Endometrium (tissue), 2 donors: ENCODE measurements at regions not wholly inside any gene's neighbourhood (a gene's known extent, or its start where the extent isn't known, plus 50 kb on each side); places are given as distances from the start of the nearest gene placed in this dataset.

ENCODE experiments used
- FAIRE-seq: peaks from 2 replicates; lab custom pipeline; 2012; peaks lifted over from hg19 to GRCh38; lab: Jason Lieb, UNC
- donor health status: control.
- donor health status: control.

GRCh38 chr2:239619369-239619768 lies 218.5 kb upstream of the HDAC4 start:
- no peak for FAIRE-seq

DNA sequence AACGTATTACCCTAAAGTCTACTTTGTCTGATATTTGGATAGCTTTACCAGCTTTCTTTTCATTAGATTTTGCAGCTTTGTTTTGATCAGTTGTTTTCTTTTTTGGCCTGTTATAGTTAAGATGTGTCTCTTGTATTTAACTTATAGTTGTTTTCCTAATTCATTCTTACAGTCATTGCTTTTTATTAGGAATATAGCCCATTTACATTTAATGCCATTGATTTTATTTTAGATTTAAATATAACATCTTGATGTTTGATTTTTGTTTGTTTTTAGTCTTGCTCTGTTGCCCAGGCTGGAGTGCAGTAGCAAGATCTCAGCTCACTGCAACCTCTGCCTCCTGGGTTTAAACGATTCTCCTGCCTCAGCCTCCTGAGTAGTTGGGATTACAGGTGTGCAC lies 215.9 kb upstream of the HDAC4 start:
- no peak for FAIRE-seq

GRCh38 chr2:239612133-239612532 lies 211.3 kb upstream of the HDAC4 start:
- FAIRE-seq = no peak

GRCh38 chr2:239611222-239611795 lies 210.5 kb upstream of the HDAC4 start:
- no peak for FAIRE-seq

- FAIRE-seq = no peak
Measured at GRCh38 chr2:239610457-239611221, 209.8 kb upstream of the HDAC4 start.

- no peak for FAIRE-seq
Measured at GRCh38 chr2:239609607-239610310, 208.9 kb upstream of the HDAC4 start.

DNA sequence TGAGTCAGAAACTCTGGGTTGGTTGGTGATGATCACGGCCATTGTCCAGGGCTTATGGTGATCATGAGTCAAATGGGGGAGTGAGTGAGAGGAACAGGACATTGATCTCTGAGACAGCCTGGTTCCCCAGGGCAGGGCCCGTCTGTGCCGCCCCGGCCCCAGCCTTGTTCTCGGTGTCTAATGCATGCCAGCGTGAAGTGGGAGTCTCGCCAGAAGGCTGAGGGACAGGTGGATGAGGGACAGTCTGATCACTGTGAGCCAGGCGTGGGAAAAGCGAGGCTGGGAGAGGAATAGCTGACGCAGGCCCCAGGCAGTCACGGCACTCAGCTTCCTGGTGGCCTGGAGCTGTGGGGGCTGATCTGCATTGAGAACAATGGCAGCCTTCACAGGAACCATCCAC lies 208.3 kb upstream of the HDAC4 start:
- FAIRE-seq = no peak

DNA sequence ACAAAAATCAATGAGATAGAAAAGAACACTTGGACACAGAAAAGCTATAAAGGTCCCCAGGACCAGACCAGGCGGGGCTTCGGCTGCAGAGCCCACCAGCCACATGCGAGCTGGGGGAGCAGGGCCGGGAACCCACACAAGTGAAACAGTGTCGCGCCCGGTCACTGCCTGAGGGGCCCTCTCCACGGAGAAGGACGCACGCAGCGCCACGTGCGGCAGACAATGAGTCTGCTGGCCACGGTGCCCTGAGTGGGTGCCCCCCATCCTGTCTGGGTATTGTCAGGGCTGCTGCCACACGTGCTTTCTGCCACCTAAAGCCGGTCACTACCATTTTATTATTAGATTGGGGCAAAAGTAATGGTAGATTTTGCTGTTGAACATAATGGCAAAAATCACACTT lies 207.9 kb upstream of the HDAC4 start:
- no peak for FAIRE-seq

DNA sequence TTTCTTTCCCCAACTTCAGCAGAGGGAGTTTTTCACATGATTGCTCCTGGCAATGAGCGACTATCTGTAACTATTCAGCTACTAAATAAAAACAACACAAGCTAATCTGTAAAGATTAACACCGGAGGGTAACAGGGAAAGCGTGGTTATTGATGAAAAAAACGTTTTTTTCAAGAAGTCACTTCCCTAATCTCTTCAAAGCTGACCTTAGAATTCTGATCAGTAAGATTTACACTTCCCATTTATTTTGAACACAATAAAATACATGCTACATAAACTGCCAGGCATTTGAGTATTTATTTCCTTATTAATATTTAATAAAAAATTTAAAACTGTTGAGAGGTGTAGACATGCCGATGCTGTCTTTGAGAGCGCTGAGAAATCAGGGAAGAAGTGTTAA lies 207.4 kb upstream of the HDAC4 start:
- FAIRE-seq = no peak

- FAIRE-seq = no peak
Measured at GRCh38 chr2:239607517-239608191, 206.8 kb upstream of the HDAC4 start.

DNA sequence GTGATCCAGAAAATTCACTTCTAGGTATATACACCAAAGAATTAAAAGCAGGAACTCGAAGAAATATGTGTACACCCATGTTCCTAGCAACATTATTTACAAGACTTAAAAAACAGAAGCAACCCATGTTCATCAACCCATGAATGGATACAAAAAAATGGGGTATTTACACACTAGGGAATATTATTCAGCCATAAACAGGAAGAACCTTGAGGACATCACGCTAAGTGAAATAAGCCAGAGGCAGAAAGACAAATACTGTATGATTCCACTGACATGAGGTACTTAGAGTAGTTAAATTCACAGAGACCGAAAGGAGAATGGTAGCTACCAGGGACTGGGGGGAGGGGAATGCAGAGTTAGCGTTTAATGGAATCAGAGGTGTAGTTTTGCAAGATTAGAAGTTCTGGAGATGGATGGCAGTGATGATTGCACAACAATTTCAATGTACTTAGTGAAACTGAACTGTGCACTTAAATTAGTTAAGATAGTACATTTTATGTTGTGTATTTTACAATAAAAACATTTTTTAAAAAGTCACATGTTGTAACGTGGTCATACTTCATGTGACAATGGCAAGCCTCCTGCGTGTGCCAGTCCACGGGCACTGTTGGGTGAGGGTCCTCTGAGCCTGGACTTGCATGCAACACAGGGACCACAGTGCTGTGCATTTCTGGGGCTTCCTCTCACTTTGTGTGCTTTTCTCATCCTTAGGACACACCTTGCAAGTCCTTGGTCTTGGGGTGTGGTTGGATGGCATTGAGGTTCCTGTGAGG lies 206.1 kb upstream of the HDAC4 start:
- no peak for FAIRE-seq

GRCh38 chr2:239605976-239606375 lies 205.2 kb upstream of the HDAC4 start:
- FAIRE-seq = no peak

DNA sequence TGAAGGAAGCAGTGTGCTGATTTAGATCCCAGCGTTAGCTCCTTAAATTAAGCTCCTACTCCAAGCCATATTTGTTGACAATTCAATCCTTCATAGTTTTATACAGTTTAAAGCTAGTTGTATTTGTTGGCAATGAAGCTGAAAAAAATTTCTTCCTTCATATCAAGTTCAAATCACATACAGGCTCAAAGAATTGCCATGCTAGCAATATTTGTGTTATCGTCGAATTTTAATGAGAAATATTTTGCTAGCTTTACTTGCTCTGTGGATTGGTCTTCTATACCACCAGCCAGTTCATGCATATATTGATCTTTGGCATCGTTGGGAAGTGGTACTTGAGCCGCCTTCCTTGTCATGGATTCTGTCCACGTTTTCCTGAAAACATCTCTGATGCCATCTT lies 204.6 kb upstream of the HDAC4 start:
- no peak for FAIRE-seq

DNA sequence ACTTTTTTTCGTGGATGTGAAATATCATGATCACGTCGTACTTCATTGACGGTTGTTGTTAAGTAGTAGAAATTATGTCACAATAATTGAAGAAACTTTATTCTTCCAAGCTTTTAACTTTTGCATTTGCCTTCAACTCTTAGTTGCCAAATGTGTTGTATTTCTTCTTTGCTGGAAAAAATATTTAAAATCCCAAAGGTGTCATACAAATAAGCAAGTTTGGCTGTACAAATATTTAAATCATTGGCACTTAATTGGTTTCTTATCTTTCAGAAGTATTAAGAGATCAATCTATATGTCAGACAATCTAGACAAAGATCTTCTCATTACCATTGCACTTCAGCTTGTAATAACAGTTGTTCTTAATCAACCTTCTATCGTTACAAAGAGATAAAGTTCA lies 204.0 kb upstream of the HDAC4 start:
- no peak for FAIRE-seq

- FAIRE-seq = no peak
Measured at GRCh38 chr2:239603411-239604356, 202.9 kb upstream of the HDAC4 start.

- FAIRE-seq = no peak
Measured at GRCh38 chr2:239602290-239603282, 201.8 kb upstream of the HDAC4 start.

GRCh38 chr2:239601880-239602279 lies 201.1 kb upstream of the HDAC4 start:
- FAIRE-seq = no peak

GRCh38 chr2:239601201-239601851 lies 200.5 kb upstream of the HDAC4 start:
- FAIRE-seq = no peak

GRCh38 chr2:239600650-239601049 lies 199.8 kb upstream of the HDAC4 start:
- FAIRE-seq = no peak
